Gastrocnemius medialis (tissue), 4 donors: ENCODE measurements at regions not wholly inside any gene's neighbourhood (a gene's known extent, or its start where the extent isn't known, plus 50 kb on each side); places are given as distances from the start of the nearest gene placed in this dataset.

Experiments
- CTCF ChIP-seq, 5 experiments: fragments of 450-650 bp in 3 of 5; fragments of 200-600 bp in 2 of 5; sonication (generic) in 2 of 5; IDR thresholded peaks in 4 of 5; conservative IDR thresholded peaks in 1 of 5; 1 replicate in 4 of 5; 2 replicates in 1 of 5; pipeline ENCODE4 v1.5.1; 2016 to 2019; ENCODE audit warnings: antibody characterized with exemption in 5 of 5, mild to moderate bottlenecking in 3 of 5, moderate library complexity in 3 of 5
- POLR2A ChIP-seq, 2 donors: fragments of 450-650 bp; IDR thresholded peaks; one replicate each; pipeline ENCODE4 v1.6.1; 2017; ENCODE audit warnings: antibody characterized with exemption in 2 of 2, mild to moderate bottlenecking in 2 of 2, moderate library complexity in 2 of 2

DNA sequence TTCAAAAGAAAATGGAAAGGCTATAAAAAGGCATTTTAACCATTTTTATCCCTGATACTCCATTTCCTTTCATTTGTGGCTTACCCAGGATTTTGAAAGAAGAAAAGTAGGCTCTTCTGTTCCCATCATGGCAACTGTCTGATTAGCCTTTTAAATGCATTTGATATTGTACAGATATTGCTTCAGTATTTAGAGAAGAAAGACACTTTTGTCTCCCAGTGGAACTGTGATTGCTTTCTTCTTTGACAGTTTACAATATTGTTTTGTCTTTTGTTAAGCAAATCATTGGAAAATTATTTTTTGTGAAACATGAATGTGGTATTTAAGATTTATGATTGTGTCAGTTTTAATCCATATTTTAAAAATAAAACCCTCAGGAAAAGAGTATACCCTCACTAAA, 297.4 kb upstream of the TACR3 start:
- TF ChIP-seq CTCF (IDR thresholded peaks at IDR 0.05 in 4 of 5, conservative IDR thresholded peaks at IDR 0.05 in 1 of 5), result no peak
- no peak for TF ChIP-seq POLR2A (IDR thresholded peaks at IDR 0.05)
